HCT116 (cell line): ENCODE measurements at regions not wholly inside any gene's neighbourhood (a gene's known extent, or its start where the extent isn't known, plus 50 kb on each side); places are given as distances from the start of the nearest gene placed in this dataset.

ENCODE experiments used
- CBX3 ChIP-seq: IDR thresholded peaks from 2 replicates; pipeline ENCODE4 v1.6.1; 2012; ENCODE audit warnings: low read depth
- POLR2A ChIP-seq: IDR thresholded peaks from 2 replicates; pipeline ENCODE4 v1.7.0; 2011; ENCODE audit warnings: borderline replicate concordance; ENCODE audit not compliant: insufficient read depth, insufficient read length; ENCODE audit errors: extremely low read depth
- REST ChIP-seq: IDR thresholded peaks from 2 replicates; pipeline ENCODE4 v1.6.1; 2012; ENCODE audit warnings: low read depth

GRCh38 chr6:133631421-133631820 is 257.5 kb upstream of the TCF21 start:
- TF ChIP-seq REST (no peak), CBX3 (no peak), POLR2A (no peak)
